ENCODE measurements at regions not wholly inside any gene's neighbourhood (a gene's known extent, or its start where the extent isn't known, plus 50 kb on each side); places are given as distances from the start of the nearest gene placed in this dataset.
"Not testable (repeated sequence)": the region's sequence is repeated elsewhere in the genome, so short reads cannot be mapped to it uniquely, and the experiment has no call there.

- Histone ChIP-seq H3K27me3 (ENCODE audit: insufficient read depth, low read length) (no peaks in the 10 kb centered on the region), H3K27ac (ENCODE audit: low read depth, low read length) (no peak overlapping the region), H2AFZ (ENCODE audit: low read depth, low read length) (no peak overlapping the region), H4K20me1 (ENCODE audit: insufficient read depth, low read length) (no peaks in the 10 kb centered on the region), H3K4me1 (ENCODE audit: insufficient read depth, low read length) (no peaks in the 10 kb centered on the region), H3K9me3 (ENCODE audit: insufficient read depth, low read depth, low read length) (no peaks in the 10 kb centered on the region), H3K79me2 (ENCODE audit: insufficient read depth, low read length) (no peaks in the 10 kb centered on the region), H3K4me2 (ENCODE audit: low read length) (no peak overlapping the region), H3K36me3 (ENCODE audit: insufficient read depth, low read length) (no peaks in the 10 kb centered on the region), H3K4me3 (ENCODE audit: insufficient read depth, low read depth, low read length) (no peak overlapping the region), H3K9ac (ENCODE audit: low read length) (no peak overlapping the region)
- Mint-ChIP-seq H3K4me1 (ENCODE audit: low read depth, unreplicated experiment) (no peaks in the 10 kb centered on the region), H3K27me3 (ENCODE audit: low read depth, unreplicated experiment) (no peaks in the 10 kb centered on the region), H3K27ac (ENCODE audit: unreplicated experiment) (no peak overlapping the region), H3K4me3 (ENCODE audit: unreplicated experiment) (no peak overlapping the region), H3K36me3 (ENCODE audit: low read depth, unreplicated experiment) (no peaks in the 10 kb centered on the region), H3K9me3 (ENCODE audit: unreplicated experiment) (peaks cover 4% of the 10 kb centered on the region)
- no peak for TF ChIP-seq CTCF (IDR thresholded peaks at IDR 0.05; ENCODE audit: insufficient read depth, low read depth, low read length)
- no peak for TF ChIP-seq EZH2 (IDR thresholded peaks at IDR 0.05; ENCODE audit: insufficient read depth, low read length)
- DNase-seq (ENCODE audit: low read depth): no peak
- FAIRE-seq: no peak
Measured at GRCh38 chr1:100816049-100816448, 78.6 kb downstream of the EXTL2 start.

- not testable (repeated sequence) for H3K27ac ChIP-seq (ENCODE audit: low read depth, low read length); H3K36me3 ChIP-seq (ENCODE audit: insufficient read depth, low read length); H3K36me3 Mint-ChIP-seq (ENCODE audit: low read depth, unreplicated experiment); H4K20me1 ChIP-seq (ENCODE audit: insufficient read depth, low read length); H3K9ac ChIP-seq (ENCODE audit: low read length); H3K4me1 Mint-ChIP-seq (ENCODE audit: low read depth, unreplicated experiment); H3K9me3 ChIP-seq (ENCODE audit: insufficient read depth, low read depth, low read length); H3K4me2 ChIP-seq (ENCODE audit: low read length); H2AFZ ChIP-seq (ENCODE audit: low read depth, low read length); H3K79me2 ChIP-seq (ENCODE audit: insufficient read depth, low read length); H3K4me1 ChIP-seq (ENCODE audit: insufficient read depth, low read length); H3K27me3 ChIP-seq (ENCODE audit: insufficient read depth, low read length); H3K27me3 Mint-ChIP-seq (ENCODE audit: low read depth, unreplicated experiment); H3K4me3 ChIP-seq (ENCODE audit: insufficient read depth, low read depth, low read length); FAIRE-seq; H3K27ac Mint-ChIP-seq (ENCODE audit: unreplicated experiment); DNase-seq (ENCODE audit: low read depth); H3K4me3 Mint-ChIP-seq (ENCODE audit: unreplicated experiment)
- H3K9me3 Mint-ChIP-seq (ENCODE audit: unreplicated experiment): peaks cover 24% of the 10 kb centered on the region
Measured at GRCh38 chr1:100820195-100820594, 74.4 kb downstream of the EXTL2 start.

GRCh38 chr1:100821919-100822318 is 72.7 kb downstream of the EXTL2 start:
- not testable (repeated sequence) for H3K27ac Mint-ChIP-seq (ENCODE audit: unreplicated experiment); DNase-seq (ENCODE audit: low read depth); FAIRE-seq; H3K4me2 ChIP-seq (ENCODE audit: low read length); H3K27me3 ChIP-seq (ENCODE audit: insufficient read depth, low read length); H3K4me3 ChIP-seq (ENCODE audit: insufficient read depth, low read depth, low read length); H3K36me3 ChIP-seq (ENCODE audit: insufficient read depth, low read length); H3K27me3 Mint-ChIP-seq (ENCODE audit: low read depth, unreplicated experiment); H3K27ac ChIP-seq (ENCODE audit: low read depth, low read length); H3K4me1 Mint-ChIP-seq (ENCODE audit: low read depth, unreplicated experiment); H3K4me3 Mint-ChIP-seq (ENCODE audit: unreplicated experiment); H4K20me1 ChIP-seq (ENCODE audit: insufficient read depth, low read length); H3K9ac ChIP-seq (ENCODE audit: low read length); H3K4me1 ChIP-seq (ENCODE audit: insufficient read depth, low read length); H3K36me3 Mint-ChIP-seq (ENCODE audit: low read depth, unreplicated experiment); H3K79me2 ChIP-seq (ENCODE audit: insufficient read depth, low read length); H3K9me3 ChIP-seq (ENCODE audit: insufficient read depth, low read depth, low read length); H2AFZ ChIP-seq (ENCODE audit: low read depth, low read length)
- H3K9me3 Mint-ChIP-seq (ENCODE audit: unreplicated experiment): peaks cover 27% of the 10 kb centered on the region
